GM12878 (cell line): ENCODE measurements at regions not wholly inside any gene's neighbourhood (a gene's known extent, or its start where the extent isn't known, plus 50 kb on each side); places are given as distances from the start of the nearest gene placed in this dataset.

Experiments used
- ATAC-seq: fragments of 200-7000 bp; cut with Tn5 transposase; 3 replicates; pipeline ENCODE4 v1.9.1; 2020; ENCODE audit warnings: mild to moderate bottlenecking, moderate library complexity
- BruUV-seq: library from RNA; stranded (reverse); fragments of 400-500 nt; replicated peaks from 2 replicates; lab custom pipeline; 2021; lab: Mats Ljungman, UMichigan
- CTCF ChIA-PET: fragments of 300-600 bp; sonication (Branson Sonifier 250); formaldehyde crosslinking; extraction: SDS; loops from one replicate; lab custom pipeline; 2021; ENCODE audit warnings: inconsistent platforms; lab: Yijun Ruan, JAX
- POLR2A ChIA-PET: fragments of 350-600 bp; formaldehyde crosslinking; extraction: SDS; loops from one replicate; lab custom pipeline; 2021; ENCODE audit warnings: inconsistent platforms; lab: Charles Lee
- RAD21 ChIA-PET: fragments of 300-600 bp; sonication (Branson Sonifier 250); formaldehyde crosslinking; loops from one replicate; lab custom pipeline; 2023; ENCODE audit warnings: antibody characterized with exemption; ENCODE audit not compliant: unreplicated experiment; lab: Charles Lee
- SMC1A ChIA-PET: fragments of 300-600 bp; sonication (Branson Sonifier 250); formaldehyde crosslinking; loops from one replicate; lab custom pipeline; 2023; ENCODE audit not compliant: unreplicated experiment, uncharacterized antibody; lab: Charles Lee
- DNase-seq: peaks from one replicate; pipeline ENCODE4 v3.0.0-alpha.2; 2011; ENCODE audit warnings: low read depth, low spot score
- FAIRE-seq: peaks from 3 replicates; lab custom pipeline; 2011; peaks lifted over from hg19 to GRCh38; lab: Jason Lieb, UNC
- H2AFZ ChIP-seq: 2 replicates; pipeline ENCODE4 v1.6.0; 2011; ENCODE audit warnings: low read depth, low read length, control low read depth; ENCODE audit not compliant: control insufficient read depth
- H3K27ac ChIP-seq: 2 replicates; pipeline ENCODE4 v1.5.1; 2011; ENCODE audit warnings: control low read depth; ENCODE audit not compliant: control insufficient read depth, insufficient read depth
- H3K27me3 ChIP-seq, 2 experiments: replicated peaks in 1 of 2; 2 replicates each; pipeline versions ENCODE4 v1.6.0 to v1.6.1; 2011; ENCODE audit warnings: low read length in 1 of 2; ENCODE audit not compliant: control insufficient read depth in 2 of 2, insufficient read depth in 2 of 2
- H3K36me3 ChIP-seq, 2 experiments: 2 replicates each; pipeline ENCODE4 v1.5.1; 2011; ENCODE audit warnings: low read length in 1 of 2; ENCODE audit not compliant: control insufficient read depth in 2 of 2, insufficient read depth in 2 of 2
- H3K4me1 ChIP-seq: 2 replicates; pipeline ENCODE4 v1.6.1; 2011; ENCODE audit warnings: mild to moderate bottlenecking, low read length, moderate library complexity, mixed read lengths; ENCODE audit not compliant: control insufficient read depth, insufficient read depth
- H3K4me2 ChIP-seq: 2 replicates; pipeline ENCODE4 v1.6.0; 2011; ENCODE audit warnings: control low read depth; ENCODE audit not compliant: control insufficient read depth, insufficient read depth
- H3K4me3 ChIP-seq: fragments of 200-600 bp; sonication (generic); 2 replicates; pipeline ENCODE4 v1.5.1; 2016
- H3K79me2 ChIP-seq: 2 replicates; pipeline ENCODE4 v1.6.0; 2011; ENCODE audit warnings: low read length; ENCODE audit not compliant: control insufficient read depth, insufficient read depth
- H3K9ac ChIP-seq: 2 replicates; pipeline ENCODE4 v1.8.0; 2011; ENCODE audit warnings: low read length, control low read depth, mixed read lengths; ENCODE audit not compliant: control insufficient read depth, insufficient read depth
- H3K9me3 ChIP-seq: replicated peaks from 3 replicates; pipeline ENCODE4 v1.5.1; 2011; ENCODE audit warnings: mild to moderate bottlenecking, low read length; ENCODE audit not compliant: control insufficient read depth, insufficient read depth
- H4K20me1 ChIP-seq: 2 replicates; pipeline ENCODE4 v1.6.0; 2011; ENCODE audit not compliant: control insufficient read depth, insufficient read depth
- BHLHE40 ChIP-seq, 2 experiments: fragments of 450-650 bp in 1 of 2; IDR thresholded peaks; 2 replicates each; pipeline ENCODE4 v1.6.1; 2011 to 2017; ENCODE audit warnings: low read depth in 2 of 2, borderline replicate concordance in 1 of 2, improper control_type of control experiment in 1 of 2, low read length in 1 of 2, mild to moderate bottlenecking in 1 of 2
- CEBPB ChIP-seq, 2 experiments: fragments of 150-350 bp in 1 of 2; IDR thresholded peaks; 2 replicates each; pipeline ENCODE4 v1.6.1; 2012 to 2014; ENCODE audit warnings: low read depth in 2 of 2, low read length in 2 of 2, borderline replicate concordance in 1 of 2, inconsistent platforms in 1 of 2
- ESRRA ChIP-seq: IDR thresholded peaks from 2 replicates; pipeline ENCODE4 v1.6.1; 2012; ENCODE audit warnings: mild to moderate bottlenecking, low read length, improper control_type of control experiment
- FOXK2 ChIP-seq: fragments of 450-650 bp; IDR thresholded peaks from 2 replicates; pipeline ENCODE4 v1.6.1; 2017; ENCODE audit warnings: mild to moderate bottlenecking, moderate library complexity
- HCFC1 ChIP-seq: fragments of 150-350 bp; IDR thresholded peaks from 2 replicates; pipeline ENCODE4 v1.6.1; 2014; ENCODE audit warnings: low read length
- IKZF2 ChIP-seq, 2 experiments: fragments of 450-650 bp; IDR thresholded peaks; 2 replicates each; pipeline ENCODE4 v1.6.1; 2017; ENCODE audit warnings: mild to moderate bottlenecking in 2 of 2, moderate library complexity in 2 of 2
- JUNB ChIP-seq: IDR thresholded peaks from 2 replicates; pipeline ENCODE4 v1.6.1; 2016; ENCODE audit warnings: antibody characterized with exemption, mild to moderate bottlenecking
- LARP7 ChIP-seq: fragments of 450-650 bp; IDR thresholded peaks from 2 replicates; pipeline ENCODE4 v1.6.1; 2017; ENCODE audit warnings: mild to moderate bottlenecking
- MTA2 ChIP-seq: fragments of 450-650 bp; IDR thresholded peaks from 2 replicates; pipeline ENCODE4 v1.6.1; 2016; ENCODE audit warnings: low read depth, mild to moderate bottlenecking, moderate library complexity
- NR2F1 ChIP-seq: fragments of 450-650 bp; conservative IDR thresholded peaks from 2 replicates; pipeline ENCODE4 v1.6.1; 2017; ENCODE audit warnings: mild to moderate bottlenecking
- STAT3 ChIP-seq: IDR thresholded peaks from 2 replicates; pipeline ENCODE4 v1.6.1; 2011; ENCODE audit warnings: low read depth, low read length, improper control_type of control experiment
- TCF3 ChIP-seq: IDR thresholded peaks from 2 replicates; pipeline ENCODE4 v1.6.1; 2012; ENCODE audit warnings: low read depth, mild to moderate bottlenecking, low read length, borderline replicate concordance; ENCODE audit not compliant: insufficient read depth
- TCF7 ChIP-seq: IDR thresholded peaks from 2 replicates; pipeline ENCODE4 v1.6.1; 2014; ENCODE audit warnings: antibody characterized with exemption, borderline replicate concordance
- WGBS: methylation state at CpG from one replicate; pipeline ENCODE4 v1.1.6; 2016; ENCODE audit warnings: low lambda C conversion rate; ENCODE audit not compliant: insufficient replicate concordance, insufficient coverage; ENCODE audit errors: missing lambda C conversion rate; 5-methylcytosine and 5-hydroxymethylcytosine counted together
- in situ Hi-C: fragments of 300-500 bp; cut with MboI; formaldehyde crosslinking; loops from 9 replicates; pipeline ENCODE4 v1.14.3; 2018; ENCODE audit warnings: mixed read lengths
- intact Hi-C: fragments of 100-400 bp; cut with micrococcal nuclease; formaldehyde crosslinking; loops from one replicate; pipeline ENCODE4 v1.14.2; 2022; ENCODE audit not compliant: unreplicated experiment
- TF ChIP-seq, protein P1 (sequence below): fragments of 450-650 bp; formaldehyde crosslinking; IDR thresholded peaks from 2 replicates; pipeline ENCODE4 v1.5.0; 2022; ENCODE audit warnings: mild to moderate bottlenecking, missing genetic modification characterization
- TF ChIP-seq, protein P2 (sequence below): IDR thresholded peaks from 2 replicates; pipeline ENCODE4 v1.6.1; 2012; ENCODE audit warnings: low read length, inconsistent platforms
- TF ChIP-seq, protein P3 (sequence below): fragments of 450-650 bp; IDR thresholded peaks from 2 replicates; pipeline ENCODE4 v1.6.1; 2017; ENCODE audit warnings: mild to moderate bottlenecking, moderate library complexity

DNA sequence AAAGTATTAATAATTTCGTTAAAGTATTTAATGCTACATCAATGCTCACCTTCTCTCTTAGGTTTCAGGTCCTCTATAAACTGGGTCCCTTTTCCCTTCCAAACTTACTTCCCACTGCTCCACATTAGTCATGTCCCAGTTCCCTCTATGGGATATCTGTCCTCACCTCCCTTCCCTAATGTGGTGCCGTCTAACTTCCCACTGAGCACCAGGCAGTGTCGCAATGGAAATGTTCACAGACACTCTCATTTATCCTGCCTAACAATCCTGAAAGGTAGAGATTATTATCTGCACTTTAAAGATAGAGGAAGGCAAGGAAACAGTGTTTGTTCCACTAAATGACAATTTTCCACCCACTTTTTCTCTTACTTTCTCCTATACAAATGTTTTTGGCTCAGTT lies 329.7 kb downstream of the CWC27 start:
- Histone ChIP-seq H3K4me1 (peaks cover 4% of the 10 kb centered on the region; the same call in 1 of the 2 replicates), H3K79me2 (no peaks in the 10 kb centered on the region), H4K20me1 (no peaks in the 10 kb centered on the region)
- no peak for FAIRE-seq
- intact Hi-C loops = no loop called here
- no peak for DNase-seq
- TF ChIP-seq TCF3 = no peak
- TF ChIP-seq JUNB = no peak
- no peak for TF ChIP-seq BHLHE40 (IDR thresholded peaks at IDR 0.05; ENCODE audit: borderline replicate concordance in 1 of 2, low read depth in 2 of 2, low read length in 1 of 2)
- no peak for TF ChIP-seq NR2F1
- no peak for TF ChIP-seq FOXK2
- TF ChIP-seq CEBPB (IDR thresholded peaks at IDR 0.05; ENCODE audit: borderline replicate concordance in 1 of 2, low read depth in 2 of 2, low read length in 2 of 2) = no peak
- TF ChIP-seq ESRRA = no peak
- TF ChIP-seq STAT3 = no peak
- TF ChIP-seq, protein P1, sequence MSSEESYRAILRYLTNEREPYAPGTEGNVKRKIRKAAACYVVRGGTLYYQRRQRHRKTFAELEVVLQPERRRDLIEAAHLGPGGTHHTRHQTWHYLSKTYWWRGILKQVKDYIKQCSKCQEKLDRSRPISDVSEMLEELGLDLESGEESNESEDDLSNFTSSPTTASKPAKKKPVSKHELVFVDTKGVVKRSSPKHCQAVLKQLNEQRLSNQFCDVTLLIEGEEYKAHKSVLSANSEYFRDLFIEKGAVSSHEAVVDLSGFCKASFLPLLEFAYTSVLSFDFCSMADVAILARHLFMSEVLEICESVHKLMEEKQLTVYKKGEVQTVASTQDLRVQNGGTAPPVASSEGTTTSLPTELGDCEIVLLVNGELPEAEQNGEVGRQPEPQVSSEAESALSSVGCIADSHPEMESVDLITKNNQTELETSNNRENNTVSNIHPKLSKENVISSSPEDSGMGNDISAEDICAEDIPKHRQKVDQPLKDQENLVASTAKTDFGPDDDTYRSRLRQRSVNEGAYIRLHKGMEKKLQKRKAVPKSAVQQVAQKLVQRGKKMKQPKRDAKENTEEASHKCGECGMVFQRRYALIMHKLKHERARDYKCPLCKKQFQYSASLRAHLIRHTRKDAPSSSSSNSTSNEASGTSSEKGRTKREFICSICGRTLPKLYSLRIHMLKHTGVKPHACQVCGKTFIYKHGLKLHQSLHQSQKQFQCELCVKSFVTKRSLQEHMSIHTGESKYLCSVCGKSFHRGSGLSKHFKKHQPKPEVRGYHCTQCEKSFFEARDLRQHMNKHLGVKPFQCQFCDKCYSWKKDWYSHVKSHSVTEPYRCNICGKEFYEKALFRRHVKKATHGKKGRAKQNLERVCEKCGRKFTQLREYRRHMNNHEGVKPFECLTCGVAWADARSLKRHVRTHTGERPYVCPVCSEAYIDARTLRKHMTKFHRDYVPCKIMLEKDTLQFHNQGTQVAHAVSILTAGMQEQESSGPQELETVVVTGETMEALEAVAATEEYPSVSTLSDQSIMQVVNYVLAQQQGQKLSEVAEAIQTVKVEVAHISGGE = no peak
- TF ChIP-seq IKZF2 (IDR thresholded peaks at IDR 0.05) = no peak
- TF ChIP-seq, protein P2, sequence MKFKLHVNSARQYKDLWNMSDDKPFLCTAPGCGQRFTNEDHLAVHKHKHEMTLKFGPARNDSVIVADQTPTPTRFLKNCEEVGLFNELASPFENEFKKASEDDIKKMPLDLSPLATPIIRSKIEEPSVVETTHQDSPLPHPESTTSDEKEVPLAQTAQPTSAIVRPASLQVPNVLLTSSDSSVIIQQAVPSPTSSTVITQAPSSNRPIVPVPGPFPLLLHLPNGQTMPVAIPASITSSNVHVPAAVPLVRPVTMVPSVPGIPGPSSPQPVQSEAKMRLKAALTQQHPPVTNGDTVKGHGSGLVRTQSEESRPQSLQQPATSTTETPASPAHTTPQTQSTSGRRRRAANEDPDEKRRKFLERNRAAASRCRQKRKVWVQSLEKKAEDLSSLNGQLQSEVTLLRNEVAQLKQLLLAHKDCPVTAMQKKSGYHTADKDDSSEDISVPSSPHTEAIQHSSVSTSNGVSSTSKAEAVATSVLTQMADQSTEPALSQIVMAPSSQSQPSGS = no peak
- TF ChIP-seq LARP7 = no peak
- TF ChIP-seq, protein P3, sequence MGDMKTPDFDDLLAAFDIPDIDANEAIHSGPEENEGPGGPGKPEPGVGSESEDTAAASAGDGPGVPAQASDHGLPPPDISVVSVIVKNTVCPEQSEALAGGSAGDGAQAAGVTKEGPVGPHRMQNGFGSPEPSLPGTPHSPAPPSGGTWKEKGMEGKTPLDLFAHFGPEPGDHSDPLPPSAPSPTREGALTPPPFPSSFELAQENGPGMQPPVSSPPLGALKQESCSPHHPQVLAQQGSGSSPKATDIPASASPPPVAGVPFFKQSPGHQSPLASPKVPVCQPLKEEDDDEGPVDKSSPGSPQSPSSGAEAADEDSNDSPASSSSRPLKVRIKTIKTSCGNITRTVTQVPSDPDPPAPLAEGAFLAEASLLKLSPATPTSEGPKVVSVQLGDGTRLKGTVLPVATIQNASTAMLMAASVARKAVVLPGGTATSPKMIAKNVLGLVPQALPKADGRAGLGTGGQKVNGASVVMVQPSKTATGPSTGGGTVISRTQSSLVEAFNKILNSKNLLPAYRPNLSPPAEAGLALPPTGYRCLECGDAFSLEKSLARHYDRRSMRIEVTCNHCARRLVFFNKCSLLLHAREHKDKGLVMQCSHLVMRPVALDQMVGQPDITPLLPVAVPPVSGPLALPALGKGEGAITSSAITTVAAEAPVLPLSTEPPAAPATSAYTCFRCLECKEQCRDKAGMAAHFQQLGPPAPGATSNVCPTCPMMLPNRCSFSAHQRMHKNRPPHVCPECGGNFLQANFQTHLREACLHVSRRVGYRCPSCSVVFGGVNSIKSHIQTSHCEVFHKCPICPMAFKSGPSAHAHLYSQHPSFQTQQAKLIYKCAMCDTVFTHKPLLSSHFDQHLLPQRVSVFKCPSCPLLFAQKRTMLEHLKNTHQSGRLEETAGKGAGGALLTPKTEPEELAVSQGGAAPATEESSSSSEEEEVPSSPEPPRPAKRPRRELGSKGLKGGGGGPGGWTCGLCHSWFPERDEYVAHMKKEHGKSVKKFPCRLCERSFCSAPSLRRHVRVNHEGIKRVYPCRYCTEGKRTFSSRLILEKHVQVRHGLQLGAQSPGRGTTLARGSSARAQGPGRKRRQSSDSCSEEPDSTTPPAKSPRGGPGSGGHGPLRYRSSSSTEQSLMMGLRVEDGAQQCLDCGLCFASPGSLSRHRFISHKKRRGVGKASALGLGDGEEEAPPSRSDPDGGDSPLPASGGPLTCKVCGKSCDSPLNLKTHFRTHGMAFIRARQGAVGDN = no peak
- no peak for TF ChIP-seq HCFC1
- no peak for TF ChIP-seq TCF7
- no peak for TF ChIP-seq MTA2
- TF ChIP-seq, all 136 proteins: peak for 0
- WGBS = 80% methylated on average over 3 of the region's 3 CpGs
- ChIA-PET CTCF (interaction anchor here (0.9 to 1.3 kb wide), 3 partner anchors 11 to 19 kb away, joined by 3 to 4 read pairs (median 3); no protein-coding TSS in a partner anchor), POLR2A (no interaction called here), RAD21 (interaction anchor here (1.0 to 1.8 kb wide), 4 partner anchors 31 to 385 kb away, joined by 3 to 6 read pairs (median 4); no protein-coding TSS in a partner anchor), SMC1A (interaction anchor here (1.3 to 1.7 kb wide), 4 partner anchors 30 to 371 kb away, joined by 3 to 4 read pairs (median 4); no protein-coding TSS in a partner anchor)
- no peaks in the 10 kb centered on the region for H3K9me3 ChIP-seq
- no TSS peak for BruUV-seq
- in situ Hi-C loops = no loop called here
- H3K27me3 ChIP-seq = no peaks in the 10 kb centered on the region
- no peak overlapping the region for H3K27ac ChIP-seq
- no peak overlapping the region for H3K4me2 ChIP-seq
- no peak overlapping the region for H3K4me3 ChIP-seq
- ATAC-seq = no peak
- H3K9ac ChIP-seq = no peak overlapping the region
- H2AFZ ChIP-seq = no peak overlapping the region
- H3K36me3 ChIP-seq = no peaks in the 10 kb centered on the region
